Ishikawa (cell line): ENCODE measurements at regions not wholly inside any gene's neighbourhood (a gene's known extent, or its start where the extent isn't known, plus 50 kb on each side); places are given as distances from the start of the nearest gene placed in this dataset.

Source experiments
- CEBPB ChIP-seq: IDR thresholded peaks from 2 replicates; pipeline ENCODE4 v1.6.1; 2012
- CREB1 ChIP-seq: IDR thresholded peaks from 2 replicates; pipeline ENCODE4 v1.6.1; 2012; ENCODE audit warnings: low read depth
- EGR1 ChIP-seq: IDR thresholded peaks from 2 replicates; pipeline ENCODE4 v1.6.1; 2012
- EP300 ChIP-seq: IDR thresholded peaks from 2 replicates; pipeline ENCODE4 v1.6.1; 2012; ENCODE audit warnings: borderline replicate concordance
- FOXM1 ChIP-seq: IDR thresholded peaks from 2 replicates; pipeline ENCODE4 v1.6.1; 2012; ENCODE audit warnings: low read depth, borderline replicate concordance
- NFIC ChIP-seq: IDR thresholded peaks from 2 replicates; pipeline ENCODE4 v1.6.1; 2012
- RAD21 ChIP-seq: IDR thresholded peaks from 2 replicates; pipeline ENCODE4 v1.6.1; 2012; ENCODE audit warnings: low read depth
- TAF1 ChIP-seq: IDR thresholded peaks from 2 replicates; pipeline ENCODE4 v1.6.1; 2012; ENCODE audit warnings: low read depth, mild to moderate bottlenecking
- TCF12 ChIP-seq: IDR thresholded peaks from 2 replicates; pipeline ENCODE4 v1.6.1; 2012; ENCODE audit warnings: low read depth
- TEAD4 ChIP-seq: IDR thresholded peaks from 2 replicates; pipeline ENCODE4 v1.6.1; 2012
- YY1 ChIP-seq: IDR thresholded peaks from 2 replicates; pipeline ENCODE4 v1.6.1; 2012; ENCODE audit warnings: low read depth
- ZBTB7A ChIP-seq: IDR thresholded peaks from 2 replicates; pipeline ENCODE4 v1.6.1; 2012; ENCODE audit warnings: low read depth
- TF ChIP-seq, protein P1 (sequence below): IDR thresholded peaks from 2 replicates; pipeline ENCODE4 v1.6.1; 2012
- TF ChIP-seq, protein P2 (sequence below): IDR thresholded peaks from 2 replicates; pipeline ENCODE4 v1.6.1; 2012
- TF ChIP-seq, protein P3 (sequence below): IDR thresholded peaks from 2 replicates; pipeline ENCODE4 v1.6.1; 2012; ENCODE audit warnings: low read depth, mild to moderate bottlenecking

DNA sequence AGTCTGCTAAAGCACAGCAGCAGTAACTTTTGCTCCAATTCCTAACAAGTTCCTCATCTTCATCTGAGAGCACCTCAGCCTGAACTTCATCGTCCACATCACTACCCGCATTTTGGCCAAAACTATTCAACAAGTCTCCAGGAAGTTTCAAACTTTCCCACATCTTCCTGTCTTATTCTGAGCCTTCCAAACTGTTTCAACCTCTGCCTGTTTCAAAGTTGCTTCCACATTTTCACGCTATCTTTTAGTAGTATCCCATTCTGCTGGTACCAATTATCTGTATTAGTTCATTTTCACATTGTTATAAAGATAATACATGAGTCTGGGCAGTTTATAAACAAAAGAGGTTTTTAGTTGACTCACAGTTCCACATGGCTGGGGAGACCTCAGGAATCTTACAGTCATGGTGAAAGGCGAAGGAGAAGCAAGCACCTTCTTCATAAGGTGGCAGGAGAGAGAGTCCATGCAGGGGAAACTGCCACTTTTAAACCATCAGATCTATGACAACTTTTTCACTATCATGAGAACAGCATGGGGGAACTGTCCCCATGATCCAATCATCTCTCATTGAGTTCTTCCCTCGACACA lies 99.4 kb upstream of the GRIK2 start:
- TF ChIP-seq, protein P1, sequence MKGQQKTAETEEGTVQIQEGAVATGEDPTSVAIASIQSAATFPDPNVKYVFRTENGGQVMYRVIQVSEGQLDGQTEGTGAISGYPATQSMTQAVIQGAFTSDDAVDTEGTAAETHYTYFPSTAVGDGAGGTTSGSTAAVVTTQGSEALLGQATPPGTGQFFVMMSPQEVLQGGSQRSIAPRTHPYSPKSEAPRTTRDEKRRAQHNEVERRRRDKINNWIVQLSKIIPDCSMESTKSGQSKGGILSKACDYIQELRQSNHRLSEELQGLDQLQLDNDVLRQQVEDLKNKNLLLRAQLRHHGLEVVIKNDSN, result no peak
- TF ChIP-seq ZBTB7A (no peak), TAF1 (no peak), FOXM1 (no peak), NFIC (no peak), CREB1 (no peak), TCF12 (no peak), EP300 (no peak), EGR1 (no peak), YY1 (no peak), TEAD4 (no peak)

DNA sequence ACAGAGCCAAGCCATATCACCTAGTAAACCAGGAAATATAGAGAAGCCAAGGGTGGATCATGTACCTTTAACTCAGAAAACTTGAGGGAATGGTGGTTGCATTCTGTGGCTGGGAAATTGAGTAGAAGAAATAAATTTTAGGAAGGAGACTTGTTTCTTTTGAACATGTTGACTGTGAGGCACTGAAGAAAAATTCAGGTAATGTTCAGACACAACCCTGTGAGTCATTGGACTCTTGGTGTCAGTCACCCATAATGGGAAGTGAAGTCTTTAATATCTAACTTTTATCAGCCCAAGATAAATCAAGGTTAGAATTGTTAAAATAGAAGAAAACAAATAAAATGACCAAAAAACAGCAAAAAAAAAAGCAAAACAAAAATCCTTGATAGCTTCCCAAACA lies 98.8 kb upstream of the GRIK2 start:
- TF ChIP-seq RAD21 (no peak), EP300 (no peak), TEAD4 (no peak), ZBTB7A (no peak), CEBPB (no peak), TCF12 (no peak), NFIC (no peak), FOXM1 (no peak), TAF1 (no peak), EGR1 (no peak), YY1 (no peak), CREB1 (no peak)
- TF ChIP-seq, protein P2, sequence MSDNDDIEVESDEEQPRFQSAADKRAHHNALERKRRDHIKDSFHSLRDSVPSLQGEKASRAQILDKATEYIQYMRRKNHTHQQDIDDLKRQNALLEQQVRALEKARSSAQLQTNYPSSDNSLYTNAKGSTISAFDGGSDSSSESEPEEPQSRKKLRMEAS, result no peak
- TF ChIP-seq, protein P1, result no peak
- TF ChIP-seq, protein P3, sequence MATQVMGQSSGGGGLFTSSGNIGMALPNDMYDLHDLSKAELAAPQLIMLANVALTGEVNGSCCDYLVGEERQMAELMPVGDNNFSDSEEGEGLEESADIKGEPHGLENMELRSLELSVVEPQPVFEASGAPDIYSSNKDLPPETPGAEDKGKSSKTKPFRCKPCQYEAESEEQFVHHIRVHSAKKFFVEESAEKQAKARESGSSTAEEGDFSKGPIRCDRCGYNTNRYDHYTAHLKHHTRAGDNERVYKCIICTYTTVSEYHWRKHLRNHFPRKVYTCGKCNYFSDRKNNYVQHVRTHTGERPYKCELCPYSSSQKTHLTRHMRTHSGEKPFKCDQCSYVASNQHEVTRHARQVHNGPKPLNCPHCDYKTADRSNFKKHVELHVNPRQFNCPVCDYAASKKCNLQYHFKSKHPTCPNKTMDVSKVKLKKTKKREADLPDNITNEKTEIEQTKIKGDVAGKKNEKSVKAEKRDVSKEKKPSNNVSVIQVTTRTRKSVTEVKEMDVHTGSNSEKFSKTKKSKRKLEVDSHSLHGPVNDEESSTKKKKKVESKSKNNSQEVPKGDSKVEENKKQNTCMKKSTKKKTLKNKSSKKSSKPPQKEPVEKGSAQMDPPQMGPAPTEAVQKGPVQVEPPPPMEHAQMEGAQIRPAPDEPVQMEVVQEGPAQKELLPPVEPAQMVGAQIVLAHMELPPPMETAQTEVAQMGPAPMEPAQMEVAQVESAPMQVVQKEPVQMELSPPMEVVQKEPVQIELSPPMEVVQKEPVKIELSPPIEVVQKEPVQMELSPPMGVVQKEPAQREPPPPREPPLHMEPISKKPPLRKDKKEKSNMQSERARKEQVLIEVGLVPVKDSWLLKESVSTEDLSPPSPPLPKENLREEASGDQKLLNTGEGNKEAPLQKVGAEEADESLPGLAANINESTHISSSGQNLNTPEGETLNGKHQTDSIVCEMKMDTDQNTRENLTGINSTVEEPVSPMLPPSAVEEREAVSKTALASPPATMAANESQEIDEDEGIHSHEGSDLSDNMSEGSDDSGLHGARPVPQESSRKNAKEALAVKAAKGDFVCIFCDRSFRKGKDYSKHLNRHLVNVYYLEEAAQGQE, result no peak

DNA sequence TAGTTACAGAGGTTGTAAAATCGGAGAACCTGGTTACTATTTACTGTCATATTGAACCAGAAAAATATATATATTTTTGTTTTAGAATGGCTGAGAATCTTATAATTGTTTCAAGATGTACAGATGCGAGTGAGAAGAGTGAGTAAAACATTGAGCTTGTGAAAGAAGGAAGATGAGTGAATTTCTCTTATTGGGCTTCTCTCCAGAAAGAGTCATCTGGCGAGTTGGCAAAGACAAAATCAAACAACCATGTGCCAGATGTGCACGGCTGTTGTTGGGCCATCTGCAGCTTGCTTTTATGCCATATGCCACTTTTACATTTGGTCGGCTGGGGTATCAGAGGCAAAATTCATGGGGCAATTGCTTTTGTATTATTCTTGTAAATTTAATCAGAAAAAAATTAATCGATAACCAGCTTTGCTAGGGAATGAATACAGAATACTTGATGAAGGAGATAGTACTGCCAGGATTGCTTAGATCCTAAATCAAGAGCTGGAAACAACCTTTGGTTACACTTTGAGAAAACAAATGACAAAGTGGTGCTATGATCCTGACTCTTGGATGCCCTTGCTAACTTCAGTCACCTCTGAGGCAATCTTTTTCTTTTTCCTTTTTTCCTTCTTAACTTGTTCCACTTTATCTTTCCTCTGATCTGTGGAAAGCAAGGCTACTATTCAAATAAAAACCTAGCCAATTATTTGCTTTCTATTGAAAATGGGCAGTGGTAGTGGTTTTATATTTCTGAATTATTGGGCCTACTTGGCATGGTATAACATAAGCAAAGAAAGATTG lies 97.1 kb upstream of the GRIK2 start:
- TF ChIP-seq, protein P2, result no peak
- TF ChIP-seq EGR1 (no peak), TEAD4 (no peak), FOXM1 (no peak), YY1 (no peak), RAD21 (no peak), ZBTB7A (no peak), TCF12 (no peak), EP300 (no peak), TAF1 (no peak), CREB1 (no peak), NFIC (no peak), CEBPB (no peak)
- TF ChIP-seq, protein P3, result no peak
- TF ChIP-seq, protein P1, result no peak

DNA sequence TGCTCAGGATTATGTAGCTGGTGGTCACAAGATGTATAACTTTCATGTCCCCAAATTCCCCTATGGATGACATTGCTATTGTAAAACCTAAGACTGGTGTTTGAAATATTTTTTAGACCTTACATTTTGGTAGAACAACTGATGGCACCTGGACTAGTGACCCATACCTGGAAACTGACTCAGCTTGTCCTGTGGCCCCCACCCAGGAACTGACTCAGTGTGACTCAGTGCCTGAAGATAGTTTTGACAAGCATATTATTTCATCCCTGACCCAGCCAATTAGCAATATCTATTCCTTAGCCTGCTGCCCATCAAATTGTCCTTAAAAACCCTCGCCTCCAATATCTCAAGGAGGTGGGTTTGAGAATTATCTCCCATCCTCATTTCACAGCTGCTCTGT lies 90.9 kb upstream of the GRIK2 start:
- TF ChIP-seq TCF12 (no peak), NFIC (no peak), EP300 (no peak), CREB1 (no peak), TAF1 (no peak), TEAD4 (no peak), FOXM1 (no peak), ZBTB7A (no peak)
- TF ChIP-seq, protein P2, result no peak
- TF ChIP-seq, protein P1, result no peak
